HL-60 (cell line): ENCODE measurements at regions not wholly inside any gene's neighbourhood (a gene's known extent, or its start where the extent isn't known, plus 50 kb on each side); places are given as distances from the start of the nearest gene placed in this dataset.

Source experiments
- DNase-seq, 2 experiments: peaks; one replicate each; pipeline ENCODE4 v3.0.0-alpha.2; 2010 to 2020; ENCODE audit warnings: low read depth in 1 of 2, low spot score in 1 of 2
- H3K27ac ChIP-seq: fragments of 250-450 bp; sonication (Bioruptor Pico); replicated peaks from 2 replicates; pipeline ENCODE4 v1.5.1; 2020; ENCODE audit warnings: mild to moderate bottlenecking, moderate library complexity
- H3K27me3 ChIP-seq: fragments of 250-450 bp; sonication (Bioruptor Pico); 2 replicates; pipeline ENCODE4 v1.5.1; 2021; ENCODE audit warnings: mild to moderate bottlenecking, moderate library complexity; ENCODE audit not compliant: insufficient read depth, poor library complexity, severe bottlenecking
- H3K4me3 ChIP-seq: replicated peaks from 2 replicates; pipeline ENCODE4 v1.5.1; 2011; ENCODE audit warnings: mild to moderate bottlenecking, control low read depth, low read length; ENCODE audit not compliant: insufficient read depth
- CTCF ChIP-seq: IDR thresholded peaks from one replicate; pipeline ENCODE4 v1.5.1; 2011; ENCODE audit warnings: low read length, control low read depth, inconsistent platforms; ENCODE audit not compliant: insufficient read depth
- GABPA ChIP-seq: IDR thresholded peaks from 2 replicates; pipeline ENCODE4 v1.6.1; 2012; ENCODE audit warnings: low read depth
- POLR2AphosphoS5 ChIP-seq: IDR thresholded peaks from 2 replicates; pipeline ENCODE4 v1.6.1; 2012; ENCODE audit warnings: low read depth
- REST ChIP-seq: IDR thresholded peaks from 2 replicates; pipeline ENCODE4 v1.6.1; 2012; ENCODE audit warnings: low read depth; ENCODE audit not compliant: insufficient replicate concordance
- SPI1 ChIP-seq: IDR thresholded peaks from 2 replicates; pipeline ENCODE4 v1.6.1; 2012; ENCODE audit warnings: low read depth, mild to moderate bottlenecking, borderline replicate concordance

- Histone ChIP-seq H3K27ac (no peak overlapping the region), H3K4me3 (no peak overlapping the region), H3K27me3 (no peaks in the 10 kb centered on the region)
- DNase-seq = no peak
- TF ChIP-seq CTCF (no peak), SPI1 (no peak), POLR2AphosphoS5 (no peak), GABPA (no peak), REST (no peak)
These were observed 1117.8 kb downstream of the IGSF11 start for GRCh38 chr3:117916839-117917238.

- H3K27me3 ChIP-seq = no peaks in the 10 kb centered on the region
- no peak overlapping the region for H3K4me3 ChIP-seq
- H3K27ac ChIP-seq = no peak overlapping the region
- no peak for TF ChIP-seq GABPA
- TF ChIP-seq SPI1 = no peak
- no peak for TF ChIP-seq POLR2AphosphoS5
- no peak for DNase-seq
These were observed 1115.0 kb downstream of the IGSF11 start for GRCh38 chr3:117919621-117920020.

- Histone ChIP-seq H3K27me3 (no peaks in the 10 kb centered on the region), H3K27ac (no peak overlapping the region), H3K4me3 (no peak overlapping the region)
- TF ChIP-seq GABPA (no peak), CTCF (no peak), REST (no peak), POLR2AphosphoS5 (no peak), SPI1 (no peak)
- no peak for DNase-seq
These were observed 1114.3 kb downstream of the IGSF11 start for GRCh38 chr3:117920253-117920898.

GRCh38 chr3:117921411-117921810 lies 1113.2 kb downstream of the IGSF11 start:
- no peak for TF ChIP-seq REST
- TF ChIP-seq CTCF = no peak
- no peak for TF ChIP-seq GABPA
- TF ChIP-seq SPI1 = no peak
- TF ChIP-seq POLR2AphosphoS5 = no peak
- H3K27ac ChIP-seq = no peak overlapping the region
- H3K4me3 ChIP-seq = no peak overlapping the region
- no peaks in the 10 kb centered on the region for H3K27me3 ChIP-seq
- no peak for DNase-seq
